ENCODE measurements at regions not wholly inside any gene's neighbourhood (a gene's known extent, or its start where the extent isn't known, plus 50 kb on each side); places are given as distances from the start of the nearest gene placed in this dataset.

- TF ChIP-seq, protein P1, sequence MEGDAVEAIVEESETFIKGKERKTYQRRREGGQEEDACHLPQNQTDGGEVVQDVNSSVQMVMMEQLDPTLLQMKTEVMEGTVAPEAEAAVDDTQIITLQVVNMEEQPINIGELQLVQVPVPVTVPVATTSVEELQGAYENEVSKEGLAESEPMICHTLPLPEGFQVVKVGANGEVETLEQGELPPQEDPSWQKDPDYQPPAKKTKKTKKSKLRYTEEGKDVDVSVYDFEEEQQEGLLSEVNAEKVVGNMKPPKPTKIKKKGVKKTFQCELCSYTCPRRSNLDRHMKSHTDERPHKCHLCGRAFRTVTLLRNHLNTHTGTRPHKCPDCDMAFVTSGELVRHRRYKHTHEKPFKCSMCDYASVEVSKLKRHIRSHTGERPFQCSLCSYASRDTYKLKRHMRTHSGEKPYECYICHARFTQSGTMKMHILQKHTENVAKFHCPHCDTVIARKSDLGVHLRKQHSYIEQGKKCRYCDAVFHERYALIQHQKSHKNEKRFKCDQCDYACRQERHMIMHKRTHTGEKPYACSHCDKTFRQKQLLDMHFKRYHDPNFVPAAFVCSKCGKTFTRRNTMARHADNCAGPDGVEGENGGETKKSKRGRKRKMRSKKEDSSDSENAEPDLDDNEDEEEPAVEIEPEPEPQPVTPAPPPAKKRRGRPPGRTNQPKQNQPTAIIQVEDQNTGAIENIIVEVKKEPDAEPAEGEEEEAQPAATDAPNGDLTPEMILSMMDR (IDR thresholded peaks at IDR 0.05): no peak
- no peak for TF ChIP-seq POLR2A (IDR thresholded peaks at IDR 0.05)
Measured at GRCh38 chr2:58520903-58521302, 279.8 kb upstream of the FANCL start.
